SK-N-SH treated with all-trans-retinoic acid at 6 μM for 48 hours (cell line): ENCODE measurements at regions not wholly inside any gene's neighbourhood (a gene's known extent, or its start where the extent isn't known, plus 50 kb on each side); places are given as distances from the start of the nearest gene placed in this dataset.
A peak's percentile ranks its signal among the peaks of the same experiment; 100 is the strongest.

Source experiments
- ATAC-seq: fragments of 200-7000 bp; cut with Tn5 transposase; 3 replicates; pipeline ENCODE4 v1.9.1; 2020; ENCODE audit warnings: mild to moderate bottlenecking, moderate library complexity
- ARNTL ChIP-seq: fragments of 450-650 bp; formaldehyde crosslinking; IDR thresholded peaks from 2 replicates; pipeline ENCODE4 v1.5.0; 2020; ENCODE audit warnings: low read depth, mild to moderate bottlenecking, moderate library complexity, borderline replicate concordance
- BACH2 ChIP-seq: fragments of 250-450 bp; sonication (Bioruptor Pico); IDR thresholded peaks from 2 replicates; pipeline ENCODE4 v1.9.0; 2021; ENCODE audit warnings: mild to moderate bottlenecking, borderline replicate concordance
- CSDC2 ChIP-seq: fragments of 250-450 bp; sonication (Bioruptor Pico); IDR thresholded peaks from 2 replicates; pipeline ENCODE4 v1.5.0; 2020; ENCODE audit warnings: mild to moderate bottlenecking, moderate library complexity
- ESRRG ChIP-seq: fragments of 250-450 bp; sonication (Bioruptor Pico); IDR thresholded peaks from 2 replicates; pipeline ENCODE4 v1.6.1; 2021; ENCODE audit warnings: mild to moderate bottlenecking
- GLIS3 ChIP-seq: fragments of 250-450 bp; sonication (Bioruptor Pico); IDR thresholded peaks from 2 replicates; pipeline ENCODE4 v1.5.0; 2020; ENCODE audit warnings: mild to moderate bottlenecking, moderate library complexity
- ISL1 ChIP-seq: fragments of 250-450 bp; sonication (Bioruptor Pico); IDR thresholded peaks from 2 replicates; pipeline ENCODE4 v2.1.2; 2022; ENCODE audit warnings: mild to moderate bottlenecking, moderate library complexity
- OSR1 ChIP-seq: fragments of 250-450 bp; sonication (Bioruptor Pico); IDR thresholded peaks from 2 replicates; pipeline ENCODE4 v1.8.0; 2022; ENCODE audit warnings: moderate library complexity, mild to moderate bottlenecking, inconsistent platforms
- PATZ1 ChIP-seq: fragments of 250-450 bp; sonication (Bioruptor Pico); IDR thresholded peaks from 2 replicates; pipeline ENCODE4 v1.8.0; 2020; ENCODE audit warnings: mild to moderate bottlenecking, moderate library complexity, borderline replicate concordance
- POU6F1 ChIP-seq: fragments of 250-450 bp; sonication (Bioruptor Pico); IDR thresholded peaks from 2 replicates; pipeline ENCODE4 v1.8.0; 2021; ENCODE audit warnings: low read depth, mild to moderate bottlenecking, moderate library complexity, borderline replicate concordance
- PPARA ChIP-seq: fragments of 250-450 bp; sonication (Bioruptor Pico); IDR thresholded peaks from 2 replicates; pipeline ENCODE4 v1.5.0; 2020; ENCODE audit warnings: mild to moderate bottlenecking, borderline replicate concordance
- RARB ChIP-seq: fragments of 250-450 bp; sonication (Bioruptor Pico); IDR thresholded peaks from 2 replicates; pipeline ENCODE4 v1.8.0; 2021; ENCODE audit warnings: mild to moderate bottlenecking, moderate library complexity
- SNAI2 ChIP-seq: fragments of 250-450 bp; sonication (Bioruptor Pico); IDR thresholded peaks from 2 replicates; pipeline ENCODE4 v1.5.0; 2020; ENCODE audit warnings: mild to moderate bottlenecking, moderate library complexity
- TCF4 ChIP-seq: fragments of 250-450 bp; sonication (Bioruptor Pico); IDR thresholded peaks from 2 replicates; pipeline ENCODE4 v1.8.0; 2021; ENCODE audit warnings: mild to moderate bottlenecking, moderate library complexity, borderline replicate concordance
- TOX ChIP-seq: fragments of 250-450 bp; sonication (Bioruptor Pico); IDR thresholded peaks from 2 replicates; pipeline ENCODE4 v1.8.0; 2021; ENCODE audit warnings: mild to moderate bottlenecking, moderate library complexity, borderline replicate concordance
- TSHZ2 ChIP-seq: fragments of 250-450 bp; sonication (Bioruptor Pico); IDR thresholded peaks from 2 replicates; pipeline ENCODE4 v1.5.0; 2020; ENCODE audit warnings: mild to moderate bottlenecking, moderate library complexity
- ZC3H10 ChIP-seq: fragments of 250-450 bp; sonication (Bioruptor Pico); IDR thresholded peaks from 2 replicates; pipeline ENCODE4 v1.5.1; 2021; ENCODE audit warnings: mild to moderate bottlenecking, moderate library complexity
- ZFP30 ChIP-seq: fragments of 450-650 bp; formaldehyde crosslinking; IDR thresholded peaks from 2 replicates; pipeline ENCODE4 v1.5.0; 2022; ENCODE audit warnings: mild to moderate bottlenecking, moderate library complexity
- ZNF565 ChIP-seq: fragments of 450-650 bp; formaldehyde crosslinking; conservative IDR thresholded peaks from 2 replicates; pipeline ENCODE4 v1.5.0; 2020; ENCODE audit warnings: low read depth, mild to moderate bottlenecking, moderate library complexity
- ZNF70 ChIP-seq: fragments of 450-650 bp; formaldehyde crosslinking; IDR thresholded peaks from 2 replicates; pipeline ENCODE4 v1.5.0; 2020; ENCODE audit warnings: mild to moderate bottlenecking, moderate library complexity
- ZNF8 ChIP-seq: fragments of 450-650 bp; formaldehyde crosslinking; IDR thresholded peaks from 2 replicates; pipeline ENCODE4 v1.5.0; 2020; ENCODE audit warnings: mild to moderate bottlenecking, moderate library complexity
- TF ChIP-seq, protein P1 (sequence below): fragments of 250-450 bp; sonication (Bioruptor Pico); IDR thresholded peaks from 2 replicates; pipeline ENCODE4 v1.5.1; 2020; ENCODE audit warnings: low read depth, mild to moderate bottlenecking, moderate library complexity

DNA sequence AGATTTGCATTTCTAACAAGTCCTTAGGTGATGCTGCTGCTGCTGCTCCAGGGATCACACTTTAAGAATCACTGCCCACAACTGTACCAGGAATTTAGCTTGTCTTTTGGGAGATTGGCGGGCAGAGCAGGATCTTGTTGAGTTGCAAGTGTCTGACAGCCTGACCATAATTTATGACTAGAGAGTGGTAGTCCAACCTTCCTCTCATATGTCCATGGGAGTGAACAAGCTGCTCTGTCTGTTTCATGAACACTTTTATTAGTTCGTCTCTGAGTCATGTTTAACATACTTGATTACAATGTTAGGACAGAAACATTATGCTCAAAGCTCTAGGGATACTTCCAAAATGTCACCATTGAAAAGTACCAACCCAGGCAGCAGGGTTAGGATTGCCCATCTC, 169.6 kb downstream of the TGFB2 start:
- TF ChIP-seq TOX (CRISPR knock-in tag): no peak
- TF ChIP-seq CSDC2 (CRISPR knock-in tag): no peak
- no peak for TF ChIP-seq ZNF8 (CRISPR knock-in tag)
- no peak for TF ChIP-seq ESRRG (CRISPR knock-in tag)
- TF ChIP-seq ISL1 (CRISPR knock-in tag): no peak
- TF ChIP-seq PPARA (CRISPR knock-in tag): no peak
- TF ChIP-seq BACH2 (CRISPR knock-in tag): no peak
- TF ChIP-seq PATZ1 (CRISPR knock-in tag): no peak
- no peak for TF ChIP-seq TCF4 (CRISPR knock-in tag)
- TF ChIP-seq, protein P1, sequence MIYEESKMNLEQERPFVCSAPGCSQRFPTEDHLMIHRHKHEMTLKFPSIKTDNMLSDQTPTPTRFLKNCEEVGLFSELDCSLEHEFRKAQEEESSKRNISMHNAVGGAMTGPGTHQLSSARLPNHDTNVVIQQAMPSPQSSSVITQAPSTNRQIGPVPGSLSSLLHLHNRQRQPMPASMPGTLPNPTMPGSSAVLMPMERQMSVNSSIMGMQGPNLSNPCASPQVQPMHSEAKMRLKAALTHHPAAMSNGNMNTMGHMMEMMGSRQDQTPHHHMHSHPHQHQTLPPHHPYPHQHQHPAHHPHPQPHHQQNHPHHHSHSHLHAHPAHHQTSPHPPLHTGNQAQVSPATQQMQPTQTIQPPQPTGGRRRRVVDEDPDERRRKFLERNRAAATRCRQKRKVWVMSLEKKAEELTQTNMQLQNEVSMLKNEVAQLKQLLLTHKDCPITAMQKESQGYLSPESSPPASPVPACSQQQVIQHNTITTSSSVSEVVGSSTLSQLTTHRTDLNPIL (CRISPR knock-in tag): no peak
- no peak for TF ChIP-seq ARNTL (CRISPR knock-in tag)
- TF ChIP-seq ZFP30 (CRISPR knock-in tag): no peak
- no peak for TF ChIP-seq SNAI2 (CRISPR knock-in tag)
- no peak for TF ChIP-seq OSR1 (CRISPR knock-in tag)
- TF ChIP-seq ZC3H10 (CRISPR knock-in tag): no peak
- no peak for ATAC-seq

DNA sequence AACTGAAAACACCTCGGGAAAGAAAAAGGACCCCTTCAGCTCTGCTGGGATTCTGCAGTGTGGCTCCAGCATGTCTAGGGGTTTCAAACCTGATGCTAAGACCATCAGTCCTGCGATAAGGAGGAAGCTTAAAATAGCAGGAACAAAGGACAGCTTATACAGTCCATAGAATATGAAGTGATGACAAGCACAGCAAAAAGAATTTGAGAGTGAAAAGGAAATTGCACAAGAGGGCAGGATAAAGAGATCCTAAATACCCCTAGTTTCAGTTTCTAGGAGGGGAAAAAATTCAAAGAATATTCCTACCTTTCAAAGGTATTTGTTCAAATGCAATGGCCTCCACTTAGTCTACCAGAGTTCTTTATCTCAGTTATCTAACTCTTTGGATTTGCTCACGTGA, 171.4 kb downstream of the TGFB2 start:
- ATAC-seq: no peak
- TF ChIP-seq CSDC2 (CRISPR knock-in tag) (no peak), ZC3H10 (CRISPR knock-in tag) (no peak), RARB (no peak), SNAI2 (CRISPR knock-in tag) (no peak), OSR1 (CRISPR knock-in tag) (no peak), ZFP30 (CRISPR knock-in tag) (no peak), BACH2 (CRISPR knock-in tag) (no peak), ISL1 (CRISPR knock-in tag) (no peak), ZNF565 (CRISPR knock-in tag) (no peak), PPARA (CRISPR knock-in tag) (no peak), ESRRG (CRISPR knock-in tag) (no peak), TCF4 (CRISPR knock-in tag) (no peak), PATZ1 (CRISPR knock-in tag) (no peak), POU6F1 (no peak), ZNF70 (CRISPR knock-in tag) (no peak)

DNA sequence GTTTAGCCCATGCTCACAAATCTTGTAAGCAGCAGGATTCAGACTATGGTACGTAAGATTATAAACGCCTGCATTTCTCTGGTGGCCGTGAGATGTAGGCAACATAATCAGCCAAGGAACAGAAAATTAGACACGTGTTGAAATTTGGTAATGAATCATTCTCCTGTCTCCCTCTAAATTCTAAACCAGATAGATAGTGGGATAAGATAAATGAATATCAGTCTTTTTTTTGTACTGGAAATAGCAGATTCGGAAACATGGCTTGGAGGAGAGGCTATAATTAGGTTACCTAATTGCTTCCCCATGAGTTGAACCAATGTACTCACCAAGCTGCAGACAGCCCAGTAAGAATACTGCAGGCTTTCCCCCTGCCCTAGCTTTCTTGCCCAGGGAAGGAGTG, 172.3 kb downstream of the TGFB2 start:
- peak; percentile 79 for ATAC-seq
- no peak for TF ChIP-seq ZNF8 (CRISPR knock-in tag)
- 0 out of 2 replicates have a peak, but pooled peaks have one; percentile 20 for TF ChIP-seq ZFP30 (CRISPR knock-in tag)
- TF ChIP-seq TCF4 (CRISPR knock-in tag): no peak; the same call in 1 of the 2 replicates
- TF ChIP-seq GLIS3 (CRISPR knock-in tag): no peak
- TF ChIP-seq ARNTL (CRISPR knock-in tag): no peak
- no peak for TF ChIP-seq RARB
- TF ChIP-seq TSHZ2: peak; percentile 71; the same call in 1 of the 2 replicates
- no peak for TF ChIP-seq SNAI2 (CRISPR knock-in tag)
